ENCODE measurements at regions not wholly inside any gene's neighbourhood (a gene's known extent, or its start where the extent isn't known, plus 50 kb on each side); places are given as distances from the start of the nearest gene placed in this dataset.
"Not testable (repeated sequence)": the region's sequence is repeated elsewhere in the genome, so short reads cannot be mapped to it uniquely, and the experiment has no call there.

DNA sequence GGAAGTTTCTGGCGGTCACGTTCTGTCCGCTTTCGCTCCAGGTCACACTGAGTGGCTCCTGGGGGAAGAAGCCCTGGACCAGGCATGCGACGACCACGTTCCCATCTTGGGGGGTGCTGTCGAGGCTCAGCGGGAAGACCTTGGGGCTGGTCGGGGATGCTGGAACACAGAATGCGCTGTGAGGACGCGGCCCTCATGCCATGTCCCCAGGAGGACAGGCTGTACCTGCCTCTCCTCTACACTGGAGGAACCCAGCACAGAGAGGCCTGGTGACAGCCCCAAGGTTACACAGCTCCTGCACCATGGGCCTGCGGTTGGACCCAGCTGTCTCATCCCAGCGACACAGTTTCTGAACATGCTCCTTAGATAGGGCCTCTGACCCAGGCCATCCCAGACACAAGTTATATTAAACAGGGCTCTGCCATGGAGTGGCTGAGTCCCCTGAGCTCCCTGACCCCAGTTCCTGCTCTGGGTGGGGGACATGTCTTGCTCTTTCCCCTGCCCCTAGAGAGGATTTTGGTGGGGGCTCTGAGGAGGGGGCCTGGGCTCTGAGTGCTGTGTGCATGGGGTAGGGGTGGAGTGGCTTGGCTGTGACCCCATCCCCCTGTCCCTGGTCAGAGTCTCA lies 62.0 kb downstream of the TMEM121 start:
- TF ChIP-seq ZNF8 (CRISPR knock-in tag; IDR thresholded peaks at IDR 0.05) = no peak
- no peak for TF ChIP-seq ZNF565 (CRISPR knock-in tag; conservative IDR thresholded peaks at IDR 0.05; ENCODE audit: low read depth)
- TF ChIP-seq GLIS3 (CRISPR knock-in tag; IDR thresholded peaks at IDR 0.05) = no peak
- no peak for TF ChIP-seq SNAI2 (CRISPR knock-in tag; IDR thresholded peaks at IDR 0.05)
- no peak for TF ChIP-seq TOX (CRISPR knock-in tag; IDR thresholded peaks at IDR 0.05; ENCODE audit: borderline replicate concordance)
- TF ChIP-seq, protein P1, sequence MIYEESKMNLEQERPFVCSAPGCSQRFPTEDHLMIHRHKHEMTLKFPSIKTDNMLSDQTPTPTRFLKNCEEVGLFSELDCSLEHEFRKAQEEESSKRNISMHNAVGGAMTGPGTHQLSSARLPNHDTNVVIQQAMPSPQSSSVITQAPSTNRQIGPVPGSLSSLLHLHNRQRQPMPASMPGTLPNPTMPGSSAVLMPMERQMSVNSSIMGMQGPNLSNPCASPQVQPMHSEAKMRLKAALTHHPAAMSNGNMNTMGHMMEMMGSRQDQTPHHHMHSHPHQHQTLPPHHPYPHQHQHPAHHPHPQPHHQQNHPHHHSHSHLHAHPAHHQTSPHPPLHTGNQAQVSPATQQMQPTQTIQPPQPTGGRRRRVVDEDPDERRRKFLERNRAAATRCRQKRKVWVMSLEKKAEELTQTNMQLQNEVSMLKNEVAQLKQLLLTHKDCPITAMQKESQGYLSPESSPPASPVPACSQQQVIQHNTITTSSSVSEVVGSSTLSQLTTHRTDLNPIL (CRISPR knock-in tag; IDR thresholded peaks at IDR 0.05; ENCODE audit: low read depth) = no peak
- no peak for TF ChIP-seq RARB (CRISPR knock-in tag; IDR thresholded peaks at IDR 0.05)
- no peak for TF ChIP-seq CSDC2 (CRISPR knock-in tag; IDR thresholded peaks at IDR 0.05)
- no peak for TF ChIP-seq ESRRG (CRISPR knock-in tag; IDR thresholded peaks at IDR 0.05)
- TF ChIP-seq, protein P2, sequence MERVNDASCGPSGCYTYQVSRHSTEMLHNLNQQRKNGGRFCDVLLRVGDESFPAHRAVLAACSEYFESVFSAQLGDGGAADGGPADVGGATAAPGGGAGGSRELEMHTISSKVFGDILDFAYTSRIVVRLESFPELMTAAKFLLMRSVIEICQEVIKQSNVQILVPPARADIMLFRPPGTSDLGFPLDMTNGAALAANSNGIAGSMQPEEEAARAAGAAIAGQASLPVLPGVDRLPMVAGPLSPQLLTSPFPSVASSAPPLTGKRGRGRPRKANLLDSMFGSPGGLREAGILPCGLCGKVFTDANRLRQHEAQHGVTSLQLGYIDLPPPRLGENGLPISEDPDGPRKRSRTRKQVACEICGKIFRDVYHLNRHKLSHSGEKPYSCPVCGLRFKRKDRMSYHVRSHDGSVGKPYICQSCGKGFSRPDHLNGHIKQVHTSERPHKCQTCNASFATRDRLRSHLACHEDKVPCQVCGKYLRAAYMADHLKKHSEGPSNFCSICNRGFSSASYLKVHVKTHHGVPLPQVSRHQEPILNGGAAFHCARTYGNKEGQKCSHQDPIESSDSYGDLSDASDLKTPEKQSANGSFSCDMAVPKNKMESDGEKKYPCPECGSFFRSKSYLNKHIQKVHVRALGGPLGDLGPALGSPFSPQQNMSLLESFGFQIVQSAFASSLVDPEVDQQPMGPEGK (CRISPR knock-in tag; IDR thresholded peaks at IDR 0.05; ENCODE audit: borderline replicate concordance) = no peak
- TF ChIP-seq, protein P3, sequence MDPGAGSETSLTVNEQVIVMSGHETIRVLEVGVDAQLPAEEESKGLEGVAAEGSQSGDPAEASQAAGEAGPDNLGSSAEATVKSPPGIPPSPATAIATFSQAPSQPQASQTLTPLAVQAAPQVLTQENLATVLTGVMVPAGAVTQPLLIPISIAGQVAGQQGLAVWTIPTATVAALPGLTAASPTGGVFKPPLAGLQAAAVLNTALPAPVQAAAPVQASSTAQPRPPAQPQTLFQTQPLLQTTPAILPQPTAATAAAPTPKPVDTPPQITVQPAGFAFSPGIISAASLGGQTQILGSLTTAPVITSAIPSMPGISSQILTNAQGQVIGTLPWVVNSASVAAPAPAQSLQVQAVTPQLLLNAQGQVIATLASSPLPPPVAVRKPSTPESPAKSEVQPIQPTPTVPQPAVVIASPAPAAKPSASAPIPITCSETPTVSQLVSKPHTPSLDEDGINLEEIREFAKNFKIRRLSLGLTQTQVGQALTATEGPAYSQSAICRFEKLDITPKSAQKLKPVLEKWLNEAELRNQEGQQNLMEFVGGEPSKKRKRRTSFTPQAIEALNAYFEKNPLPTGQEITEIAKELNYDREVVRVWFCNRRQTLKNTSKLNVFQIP (CRISPR knock-in tag; IDR thresholded peaks at IDR 0.05; ENCODE audit: borderline replicate concordance, low read depth) = no peak
- no peak for TF ChIP-seq ZFP3 (CRISPR knock-in tag; IDR thresholded peaks at IDR 0.05)
- TF ChIP-seq ZFP30 (CRISPR knock-in tag; IDR thresholded peaks at IDR 0.05) = no peak
- no peak for TF ChIP-seq OSR1 (CRISPR knock-in tag; IDR thresholded peaks at IDR 0.05)
- no peak for TF ChIP-seq ZC3H10 (CRISPR knock-in tag; IDR thresholded peaks at IDR 0.05)
- TF ChIP-seq, protein P4, sequence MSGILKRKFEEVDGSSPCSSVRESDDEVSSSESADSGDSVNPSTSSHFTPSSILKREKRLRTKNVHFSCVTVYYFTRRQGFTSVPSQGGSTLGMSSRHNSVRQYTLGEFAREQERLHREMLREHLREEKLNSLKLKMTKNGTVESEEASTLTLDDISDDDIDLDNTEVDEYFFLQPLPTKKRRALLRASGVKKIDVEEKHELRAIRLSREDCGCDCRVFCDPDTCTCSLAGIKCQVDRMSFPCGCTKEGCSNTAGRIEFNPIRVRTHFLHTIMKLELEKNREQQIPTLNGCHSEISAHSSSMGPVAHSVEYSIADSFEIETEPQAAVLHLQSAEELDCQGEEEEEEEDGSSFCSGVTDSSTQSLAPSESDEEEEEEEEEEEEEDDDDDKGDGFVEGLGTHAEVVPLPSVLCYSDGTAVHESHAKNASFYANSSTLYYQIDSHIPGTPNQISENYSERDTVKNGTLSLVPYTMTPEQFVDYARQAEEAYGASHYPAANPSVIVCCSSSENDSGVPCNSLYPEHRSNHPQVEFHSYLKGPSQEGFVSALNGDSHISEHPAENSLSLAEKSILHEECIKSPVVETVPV (CRISPR knock-in tag; IDR thresholded peaks at IDR 0.05) = no peak
- no peak for TF ChIP-seq PPARA (CRISPR knock-in tag; IDR thresholded peaks at IDR 0.05; ENCODE audit: borderline replicate concordance)
- no peak for TF ChIP-seq BACH2 (CRISPR knock-in tag; IDR thresholded peaks at IDR 0.05; ENCODE audit: borderline replicate concordance)
- no peak for TF ChIP-seq ZNF70 (CRISPR knock-in tag; IDR thresholded peaks at IDR 0.05)
- ATAC-seq = no peak

DNA sequence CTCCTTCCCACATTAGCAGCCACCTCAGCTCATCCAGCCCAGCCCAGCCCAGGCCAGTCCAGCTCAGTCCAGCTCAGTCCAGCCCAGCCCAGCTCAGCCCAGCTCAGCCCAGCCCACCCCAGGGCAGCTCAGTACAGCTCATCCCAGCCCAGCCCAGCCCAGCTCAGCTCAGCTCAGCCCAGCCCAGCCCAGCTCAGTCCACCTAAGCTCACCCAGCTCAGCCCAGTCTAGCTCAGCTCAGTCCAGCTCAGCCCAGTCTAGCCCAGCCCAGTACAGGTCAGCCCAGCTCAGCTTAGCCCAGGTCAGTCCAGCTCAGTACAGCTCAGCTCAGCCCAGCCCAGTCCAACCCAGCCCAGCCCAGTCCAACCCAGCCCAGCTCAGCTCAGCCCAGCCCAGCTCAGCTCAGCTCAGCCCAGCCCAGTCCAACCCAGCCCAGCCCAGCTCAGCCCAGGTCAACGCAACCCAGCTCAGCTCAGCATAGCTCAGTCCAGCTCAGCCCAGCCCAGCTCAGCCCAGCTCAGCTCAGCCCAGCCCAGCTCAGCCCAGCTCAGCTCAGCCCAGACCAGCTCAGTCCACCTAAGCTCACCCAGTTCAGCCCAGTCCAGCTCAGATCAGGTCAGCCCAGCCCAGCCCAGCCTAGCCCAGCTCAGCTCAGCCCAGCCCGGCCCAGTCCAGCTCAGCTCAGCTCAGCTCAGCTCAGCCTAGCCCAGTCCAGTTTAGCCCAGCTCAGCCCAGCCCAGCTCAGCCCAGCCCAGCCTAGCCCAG lies 63.0 kb downstream of the TMEM121 start:
- no peak; the same call in 2 of the 3 replicates for ATAC-seq
- TF ChIP-seq ZFP3 (CRISPR knock-in tag; IDR thresholded peaks at IDR 0.05) = no peak

DNA sequence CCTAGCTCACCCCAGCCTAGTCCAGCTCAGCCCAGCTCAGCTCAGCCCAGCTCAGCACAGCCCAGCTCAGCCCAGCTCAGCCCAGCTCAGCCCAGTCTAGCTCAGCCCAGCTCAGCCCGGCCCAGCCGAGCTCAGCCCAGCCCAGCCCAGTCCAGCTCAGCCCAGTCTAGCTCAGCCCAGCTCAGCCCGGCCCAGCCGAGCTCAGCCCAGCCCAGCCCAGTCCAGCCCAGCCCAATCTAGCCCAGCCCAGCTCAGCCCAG lies 63.5 kb downstream of the TMEM121 start:
- ATAC-seq = not testable (repeated sequence)

DNA sequence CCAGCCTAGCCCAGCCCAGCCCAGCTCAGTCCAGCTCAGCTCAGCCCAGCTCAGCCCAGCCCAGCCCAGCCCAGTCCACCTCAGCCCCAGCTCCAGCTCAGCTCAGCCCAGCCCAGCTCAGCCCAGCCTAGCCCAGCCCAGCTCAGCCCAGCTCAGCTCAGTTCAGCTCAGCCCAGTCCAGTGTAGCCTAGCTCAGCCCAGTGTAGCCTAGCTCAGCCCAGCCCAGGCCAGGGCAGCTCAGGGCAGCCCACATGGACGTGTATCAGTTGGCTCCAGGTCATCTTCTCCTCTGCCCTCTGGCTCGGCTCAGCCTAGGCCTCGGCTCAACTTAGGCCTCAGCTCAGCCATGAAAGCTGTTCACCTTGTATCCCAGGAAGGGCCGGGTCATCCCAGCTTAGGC lies 64.7 kb downstream of the TMEM121 start:
- TF ChIP-seq ZNF565 (CRISPR knock-in tag; conservative IDR thresholded peaks at IDR 0.05; ENCODE audit: low read depth) (no peak), BACH2 (CRISPR knock-in tag; IDR thresholded peaks at IDR 0.05; ENCODE audit: borderline replicate concordance) (no peak), ISL1 (CRISPR knock-in tag; IDR thresholded peaks at IDR 0.05) (no peak), ESRRG (CRISPR knock-in tag; IDR thresholded peaks at IDR 0.05) (no peak)
- ATAC-seq = no peak

DNA sequence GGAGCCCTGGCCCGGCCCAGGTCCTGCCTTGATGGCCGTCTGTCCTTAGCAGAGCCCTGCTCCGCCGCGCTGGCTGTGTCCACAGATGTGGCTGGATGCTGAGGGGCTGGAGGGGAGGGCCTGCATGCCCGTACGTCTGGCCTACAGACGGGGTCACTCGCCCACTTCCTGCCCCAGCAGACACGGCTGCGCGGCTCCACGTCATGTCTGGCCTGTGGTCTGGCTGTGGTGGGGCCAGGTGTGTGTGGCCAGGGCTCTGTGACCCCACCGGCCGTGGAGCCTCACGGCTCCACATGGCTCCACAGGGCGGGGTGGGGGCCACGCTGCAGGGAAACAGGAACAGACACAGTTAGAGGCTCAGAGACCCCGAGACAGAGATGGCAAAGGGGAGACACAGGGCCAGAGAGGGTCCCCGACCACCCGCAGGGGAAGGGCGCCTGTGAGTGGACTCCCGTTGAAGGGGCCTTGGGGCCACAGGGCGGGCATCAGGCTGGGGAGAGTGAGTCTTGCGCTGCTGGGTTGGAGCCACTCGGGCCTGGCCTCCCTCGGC lies 65.5 kb downstream of the TMEM121 start:
- ATAC-seq = not testable (repeated sequence)

DNA sequence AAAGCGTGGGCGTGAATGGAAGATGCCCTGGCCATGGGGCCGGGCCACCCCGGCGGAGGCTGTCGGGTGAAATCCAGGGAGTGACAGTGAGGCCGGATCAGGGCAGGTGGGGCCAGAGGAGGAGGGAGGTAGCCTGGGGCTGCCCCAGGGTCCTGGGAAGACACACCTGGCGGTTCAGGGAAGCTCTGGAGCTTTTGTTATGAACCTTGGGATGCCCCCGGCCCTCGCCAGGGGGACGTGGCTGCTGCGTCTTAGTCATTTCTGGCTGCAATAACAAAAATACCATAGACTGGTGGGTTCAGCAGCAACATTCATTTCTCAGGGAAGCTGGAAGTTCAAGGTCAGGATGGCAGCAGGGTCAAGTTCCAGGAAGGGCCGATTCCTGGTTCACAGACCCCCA lies 66.3 kb downstream of the TMEM121 start:
- ATAC-seq = not testable (repeated sequence)

DNA sequence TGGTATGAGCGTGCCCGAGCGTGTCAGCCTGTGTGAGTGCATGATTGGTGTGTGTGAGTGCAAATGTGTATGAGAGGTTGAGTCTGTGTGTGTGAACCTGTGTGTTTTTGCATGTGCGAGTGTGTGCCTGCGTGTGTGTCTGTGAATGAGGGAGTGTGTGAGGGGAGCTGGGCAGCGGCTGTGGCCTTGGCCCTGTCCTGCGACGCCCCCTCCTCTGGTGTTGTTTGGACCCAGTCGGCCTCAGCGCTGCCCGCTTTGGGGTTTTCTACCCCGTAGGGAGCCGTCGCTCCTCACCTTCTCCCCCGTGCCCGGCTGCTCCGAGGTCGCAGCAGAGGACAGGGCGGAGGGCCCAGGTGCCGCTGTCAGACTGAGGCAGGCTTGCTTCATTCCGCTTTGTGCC lies 69.0 kb downstream of the TMEM121 start:
- not testable (repeated sequence) for ATAC-seq

DNA sequence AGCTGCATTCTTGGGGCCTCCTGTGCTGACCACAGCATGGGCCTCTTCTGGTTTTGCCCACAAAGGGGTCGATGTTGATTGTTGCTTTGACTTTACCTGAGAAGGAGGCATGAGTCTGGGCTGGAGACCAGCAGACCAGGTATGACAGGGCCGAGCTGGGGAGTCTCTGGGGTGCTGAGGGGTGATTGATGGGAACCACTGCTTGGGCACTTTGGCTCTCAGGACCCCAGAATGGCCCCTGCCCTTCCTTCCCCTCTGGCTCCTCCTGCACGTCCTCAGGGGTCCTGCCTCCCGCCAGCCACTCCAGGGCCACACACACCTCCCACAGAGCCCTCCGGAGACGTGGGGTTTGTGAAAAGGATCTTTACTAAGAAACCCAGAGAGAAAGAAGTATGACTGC lies 70.0 kb downstream of the TMEM121 start:
- ATAC-seq = not testable (repeated sequence)

DNA sequence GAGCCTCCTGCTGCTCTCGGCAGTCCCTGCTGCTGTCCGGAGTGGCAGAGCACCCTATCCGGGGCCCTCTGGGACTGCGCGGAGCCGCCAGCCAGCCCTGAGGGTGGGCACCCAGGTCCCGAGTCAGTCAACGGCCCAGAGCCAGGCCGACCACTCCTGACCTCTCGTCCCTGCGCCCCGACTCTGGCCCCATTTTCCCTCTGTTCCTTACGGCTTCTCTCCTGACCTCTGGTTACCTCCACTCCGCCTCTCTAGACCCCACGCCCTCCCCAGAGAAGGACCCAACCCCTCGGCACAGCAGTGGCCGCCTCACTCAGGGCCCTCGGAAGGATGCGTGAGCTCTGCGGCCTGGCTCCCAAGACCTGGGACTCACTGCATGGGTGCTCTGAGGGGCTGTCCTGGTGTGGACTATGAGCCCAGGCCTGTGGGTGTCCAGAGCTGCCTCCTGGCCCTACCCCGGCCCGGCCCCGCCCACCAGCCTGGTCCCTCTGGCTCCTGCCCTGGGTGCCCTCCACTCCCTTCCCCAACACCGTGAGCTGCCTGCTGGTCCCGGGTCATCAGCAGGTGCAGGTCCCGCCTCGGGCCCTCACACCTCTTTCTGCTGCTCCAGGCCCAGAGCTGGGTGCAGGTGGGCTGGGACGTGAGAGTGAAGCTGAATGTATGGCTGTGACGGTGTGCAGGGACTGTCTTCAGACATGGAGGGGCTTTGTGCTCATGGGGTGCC lies 71.8 kb downstream of the TMEM121 start:
- not testable (repeated sequence) for ATAC-seq
